ENCODE measurements at regions not wholly inside any gene's neighbourhood (a gene's known extent, or its start where the extent isn't known, plus 50 kb on each side); places are given as distances from the start of the nearest gene placed in this dataset.

DNA sequence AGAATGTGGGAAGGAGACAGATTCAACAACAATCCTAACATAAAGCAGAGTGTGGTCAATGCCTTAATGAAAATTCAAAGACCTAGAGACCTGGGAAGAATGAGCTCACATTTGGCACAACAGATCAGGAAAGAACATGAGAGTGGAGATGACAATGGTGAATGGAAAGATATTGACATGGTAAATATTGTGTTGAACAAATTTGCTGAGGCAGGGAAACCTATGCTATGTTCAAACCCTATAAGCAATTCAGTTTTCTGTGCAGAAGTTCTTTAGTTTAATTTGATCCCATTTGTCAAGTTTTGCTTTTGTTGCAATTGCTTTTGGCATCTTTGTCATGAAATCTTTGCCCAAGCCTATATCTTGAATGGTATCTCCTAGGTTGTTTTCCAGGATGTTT lies 199.4 kb upstream of the LRRTM4 start:
- TF ChIP-seq CTCF (conservative IDR thresholded peaks at IDR 0.05; ENCODE audit: low read length) (no peak), EZH2phosphoT487 (IDR thresholded peaks at IDR 0.05; ENCODE audit: borderline replicate concordance) (no peak)

All from Loucy (cell line).